ENCODE measurements at regions not wholly inside any gene's neighbourhood (a gene's known extent, or its start where the extent isn't known, plus 50 kb on each side); places are given as distances from the start of the nearest gene placed in this dataset.
A peak's percentile ranks its signal among the peaks of the same experiment; 100 is the strongest.

DNA sequence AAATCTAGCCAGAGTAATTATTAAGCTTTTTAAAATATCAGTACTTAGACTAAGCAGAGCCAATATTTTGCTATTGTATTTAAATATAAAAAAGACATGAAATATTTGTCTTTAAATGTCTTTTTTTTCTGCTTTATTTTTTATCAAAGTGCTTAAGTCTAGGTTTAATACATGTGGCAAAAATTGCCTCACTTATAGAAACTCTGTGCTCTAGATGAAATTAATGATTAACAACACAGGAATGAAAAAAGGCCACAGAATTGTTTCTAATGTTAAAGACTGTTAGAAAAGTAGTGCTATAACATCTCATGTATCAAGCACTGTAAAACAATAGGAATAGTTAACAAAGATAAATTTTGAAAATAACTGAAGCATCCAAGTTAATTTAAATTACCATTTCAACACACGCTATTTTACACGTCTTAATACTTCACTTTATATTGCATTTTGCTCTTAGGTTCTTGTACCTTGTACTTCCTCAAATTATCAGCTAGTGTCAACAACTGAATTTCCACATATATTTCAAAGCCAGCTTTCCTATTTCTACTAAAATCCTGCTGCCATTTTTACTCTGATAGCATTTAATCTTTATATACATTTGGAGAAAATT is 1515.1 kb downstream of the HACE1 start:
- TF ChIP-seq MED1 (CRISPR knock-in tag; IDR thresholded peaks at IDR 0.05) (no peak), ZFP36 (IDR thresholded peaks at IDR 0.05; ENCODE audit: borderline replicate concordance, low read depth, low read length, partially characterized antibody) (no peak), SMC3 (IDR thresholded peaks at IDR 0.05; ENCODE audit: low read length) (no peak), JARID2 (CRISPR knock-in tag; IDR thresholded peaks at IDR 0.05; ENCODE audit: insufficient replicate concordance) (no peak), JUNB (CRISPR knock-in tag; IDR thresholded peaks at IDR 0.05; ENCODE audit: borderline replicate concordance) (no peak), RXRB (CRISPR knock-in tag; IDR thresholded peaks at IDR 0.05; ENCODE audit: borderline replicate concordance) (no peak), ZNF335 (CRISPR knock-in tag; IDR thresholded peaks at IDR 0.05) (no peak), ZBTB1 (CRISPR knock-in tag; IDR thresholded peaks at IDR 0.05; ENCODE audit: borderline replicate concordance) (no peak), SMARCC2 (IDR thresholded peaks at IDR 0.05) (no peak)
- TF ChIP-seq, protein P1, sequence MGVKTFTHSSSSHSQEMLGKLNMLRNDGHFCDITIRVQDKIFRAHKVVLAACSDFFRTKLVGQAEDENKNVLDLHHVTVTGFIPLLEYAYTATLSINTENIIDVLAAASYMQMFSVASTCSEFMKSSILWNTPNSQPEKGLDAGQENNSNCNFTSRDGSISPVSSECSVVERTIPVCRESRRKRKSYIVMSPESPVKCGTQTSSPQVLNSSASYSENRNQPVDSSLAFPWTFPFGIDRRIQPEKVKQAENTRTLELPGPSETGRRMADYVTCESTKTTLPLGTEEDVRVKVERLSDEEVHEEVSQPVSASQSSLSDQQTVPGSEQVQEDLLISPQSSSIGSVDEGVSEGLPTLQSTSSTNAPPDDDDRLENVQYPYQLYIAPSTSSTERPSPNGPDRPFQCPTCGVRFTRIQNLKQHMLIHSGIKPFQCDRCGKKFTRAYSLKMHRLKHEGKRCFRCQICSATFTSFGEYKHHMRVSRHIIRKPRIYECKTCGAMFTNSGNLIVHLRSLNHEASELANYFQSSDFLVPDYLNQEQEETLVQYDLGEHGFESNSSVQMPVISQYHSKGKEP (CRISPR knock-in tag; IDR thresholded peaks at IDR 0.05): no peak
- TF ChIP-seq, protein P2, sequence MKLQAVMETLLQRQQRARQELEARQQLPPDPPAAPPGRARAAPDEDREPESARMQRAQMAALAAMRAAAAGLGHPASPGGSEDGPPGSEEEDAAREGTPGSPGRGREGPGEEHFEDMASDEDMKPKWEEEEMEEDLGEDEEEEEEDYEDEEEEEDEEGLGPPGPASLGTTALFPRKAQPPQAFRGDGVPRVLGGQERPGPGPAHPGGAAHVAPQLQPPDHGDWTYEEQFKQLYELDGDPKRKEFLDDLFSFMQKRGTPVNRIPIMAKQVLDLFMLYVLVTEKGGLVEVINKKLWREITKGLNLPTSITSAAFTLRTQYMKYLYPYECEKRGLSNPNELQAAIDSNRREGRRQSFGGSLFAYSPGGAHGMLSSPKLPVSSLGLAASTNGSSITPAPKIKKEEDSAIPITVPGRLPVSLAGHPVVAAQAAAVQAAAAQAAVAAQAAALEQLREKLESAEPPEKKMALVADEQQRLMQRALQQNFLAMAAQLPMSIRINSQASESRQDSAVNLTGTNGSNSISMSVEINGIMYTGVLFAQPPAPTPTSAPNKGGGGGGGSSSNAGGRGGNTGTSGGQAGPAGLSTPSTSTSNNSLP (IDR thresholded peaks at IDR 0.05; ENCODE audit: low read depth, low read length): 0 out of 2 replicates have a peak, but pooled peaks have one; percentile 36
- TF ChIP-seq, protein P3, sequence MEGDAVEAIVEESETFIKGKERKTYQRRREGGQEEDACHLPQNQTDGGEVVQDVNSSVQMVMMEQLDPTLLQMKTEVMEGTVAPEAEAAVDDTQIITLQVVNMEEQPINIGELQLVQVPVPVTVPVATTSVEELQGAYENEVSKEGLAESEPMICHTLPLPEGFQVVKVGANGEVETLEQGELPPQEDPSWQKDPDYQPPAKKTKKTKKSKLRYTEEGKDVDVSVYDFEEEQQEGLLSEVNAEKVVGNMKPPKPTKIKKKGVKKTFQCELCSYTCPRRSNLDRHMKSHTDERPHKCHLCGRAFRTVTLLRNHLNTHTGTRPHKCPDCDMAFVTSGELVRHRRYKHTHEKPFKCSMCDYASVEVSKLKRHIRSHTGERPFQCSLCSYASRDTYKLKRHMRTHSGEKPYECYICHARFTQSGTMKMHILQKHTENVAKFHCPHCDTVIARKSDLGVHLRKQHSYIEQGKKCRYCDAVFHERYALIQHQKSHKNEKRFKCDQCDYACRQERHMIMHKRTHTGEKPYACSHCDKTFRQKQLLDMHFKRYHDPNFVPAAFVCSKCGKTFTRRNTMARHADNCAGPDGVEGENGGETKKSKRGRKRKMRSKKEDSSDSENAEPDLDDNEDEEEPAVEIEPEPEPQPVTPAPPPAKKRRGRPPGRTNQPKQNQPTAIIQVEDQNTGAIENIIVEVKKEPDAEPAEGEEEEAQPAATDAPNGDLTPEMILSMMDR (CRISPR knock-in tag; IDR thresholded peaks at IDR 0.05): no peak

Data from HepG2 (cell line).